AG08395 (cell line): ENCODE measurements at regions not wholly inside any gene's neighbourhood (a gene's known extent, or its start where the extent isn't known, plus 50 kb on each side); places are given as distances from the start of the nearest gene placed in this dataset.
A peak's percentile ranks its signal among the peaks of the same experiment; 100 is the strongest.

Source experiments
- DNase-seq: peaks from one replicate; pipeline ENCODE4 v3.0.0; 2012; ENCODE audit warnings: mixed read lengths, low spot score

GRCh38 chr1:182293119-182293589 is 98.4 kb downstream of the GLUL start:
- DNase-seq: no peak

- DNase-seq: no peak
Measured at GRCh38 chr1:182292193-182292741, 99.3 kb downstream of the GLUL start.

- no peak for DNase-seq
Measured at GRCh38 chr1:182291584-182292192, 99.9 kb downstream of the GLUL start.

GRCh38 chr1:182288749-182289604 is 102.6 kb downstream of the GLUL start:
- DNase-seq: no peak

- no peak for DNase-seq
Measured at GRCh38 chr1:182286761-182287160, 104.8 kb downstream of the GLUL start.

GRCh38 chr1:182283746-182284544 is 107.6 kb downstream of the GLUL start:
- DNase-seq: no peak

- DNase-seq: peak; percentile 40
Measured at GRCh38 chr1:182281541-182281940, 110.0 kb downstream of the GLUL start.

- DNase-seq: no peak
Measured at GRCh38 chr1:182280504-182280900, 111.1 kb downstream of the GLUL start.

GRCh38 chr1:182279724-182280503 is 111.7 kb downstream of the GLUL start:
- DNase-seq: peak; percentile 20

- no peak for DNase-seq
Measured at GRCh38 chr1:182279302-182279701, 112.3 kb downstream of the GLUL start.

GRCh38 chr1:182278144-182279054 is 113.2 kb downstream of the GLUL start:
- DNase-seq: peak; percentile 20

- no peak for DNase-seq
Measured at GRCh38 chr1:182275271-182275670, 116.3 kb downstream of the GLUL start.

GRCh38 chr1:182274618-182275017 is 117.0 kb downstream of the GLUL start:
- no peak for DNase-seq

GRCh38 chr1:182270731-182271130 is 120.9 kb downstream of the GLUL start:
- no peak for DNase-seq

- no peak for DNase-seq
Measured at GRCh38 chr1:182269097-182269496, 122.5 kb downstream of the GLUL start.

- no peak for DNase-seq
Measured at GRCh38 chr1:182268669-182269068, 122.9 kb downstream of the GLUL start.

- DNase-seq: no peak
Measured at GRCh38 chr1:182264185-182264584, 127.4 kb downstream of the GLUL start.

GRCh38 chr1:182263706-182264105 is 127.9 kb downstream of the GLUL start:
- DNase-seq: no peak

GRCh38 chr1:182262425-182262824 is 129.2 kb downstream of the GLUL start:
- DNase-seq: no peak

GRCh38 chr1:182261655-182262054 is 129.9 kb downstream of the GLUL start:
- no peak for DNase-seq
